ENCODE measurements at regions not wholly inside any gene's neighbourhood (a gene's known extent, or its start where the extent isn't known, plus 50 kb on each side); places are given as distances from the start of the nearest gene placed in this dataset.
"Not testable (repeated sequence)": the region's sequence is repeated elsewhere in the genome, so short reads cannot be mapped to it uniquely, and the experiment has no call there.

- not testable (repeated sequence) for H3K4me2 ChIP-seq (ENCODE audit: low read length); H3K27me3 ChIP-seq (ENCODE audit: control insufficient read depth, low read length); H3K79me2 ChIP-seq (ENCODE audit: control insufficient read depth, low read length); H3K9me2 ChIP-seq (replicated peaks; ENCODE audit: control insufficient read depth, low read length); H3F3A ChIP-seq (ENCODE audit: control insufficient read depth, insufficient read depth); H3K4me1 ChIP-seq (ENCODE audit: control insufficient read depth, low read length); H4K20me1 ChIP-seq (ENCODE audit: control insufficient read depth, insufficient read depth, low read depth, low read length); H3K27ac ChIP-seq (ENCODE audit: low read depth, low read length); H3K36me3 ChIP-seq (ENCODE audit: control insufficient read depth, low read length); H3K9me3 ChIP-seq (ENCODE audit: control insufficient read depth, insufficient read depth, low read length); H3K4me3 ChIP-seq (ENCODE audit: low read length)
Measured at GRCh38 chr15:30688684-30689083, 62.8 kb downstream of the ARHGAP11B start.

- not testable (repeated sequence) for H3K27ac ChIP-seq (ENCODE audit: low read depth, low read length); H3K4me2 ChIP-seq (ENCODE audit: low read length); H3F3A ChIP-seq (ENCODE audit: control insufficient read depth, insufficient read depth); H3K36me3 ChIP-seq (ENCODE audit: control insufficient read depth, low read length); H3K9me3 ChIP-seq (ENCODE audit: control insufficient read depth, insufficient read depth, low read length); H4K20me1 ChIP-seq (ENCODE audit: control insufficient read depth, insufficient read depth, low read depth, low read length); H3K27me3 ChIP-seq (ENCODE audit: control insufficient read depth, low read length); H3K4me3 ChIP-seq (ENCODE audit: low read length); H3K4me1 ChIP-seq (ENCODE audit: control insufficient read depth, low read length); H3K79me2 ChIP-seq (ENCODE audit: control insufficient read depth, low read length); H3K9me2 ChIP-seq (replicated peaks; ENCODE audit: control insufficient read depth, low read length)
Measured at GRCh38 chr15:30690153-30690552, 64.2 kb downstream of the ARHGAP11B start.

GRCh38 chr15:30695811-30696210 is 69.9 kb downstream of the ARHGAP11B start:
- not testable (repeated sequence) for H3K9me2 ChIP-seq (replicated peaks; ENCODE audit: control insufficient read depth, low read length); H3F3A ChIP-seq (ENCODE audit: control insufficient read depth, insufficient read depth); H4K20me1 ChIP-seq (ENCODE audit: control insufficient read depth, insufficient read depth, low read depth, low read length); H3K4me2 ChIP-seq (ENCODE audit: low read length); H3K27me3 ChIP-seq (ENCODE audit: control insufficient read depth, low read length); H3K79me2 ChIP-seq (ENCODE audit: control insufficient read depth, low read length); H3K36me3 ChIP-seq (ENCODE audit: control insufficient read depth, low read length); H3K27ac ChIP-seq (ENCODE audit: low read depth, low read length); H3K9me3 ChIP-seq (ENCODE audit: control insufficient read depth, insufficient read depth, low read length); H3K4me1 ChIP-seq (ENCODE audit: control insufficient read depth, low read length); H3K4me3 ChIP-seq (ENCODE audit: low read length)

- not testable (repeated sequence) for H4K20me1 ChIP-seq (ENCODE audit: control insufficient read depth, insufficient read depth, low read depth, low read length); H3F3A ChIP-seq (ENCODE audit: control insufficient read depth, insufficient read depth); H3K4me1 ChIP-seq (ENCODE audit: control insufficient read depth, low read length); H3K4me3 ChIP-seq (ENCODE audit: low read length); H3K27ac ChIP-seq (ENCODE audit: low read depth, low read length); H3K79me2 ChIP-seq (ENCODE audit: control insufficient read depth, low read length); H3K36me3 ChIP-seq (ENCODE audit: control insufficient read depth, low read length); H3K27me3 ChIP-seq (ENCODE audit: control insufficient read depth, low read length); H3K9me2 ChIP-seq (replicated peaks; ENCODE audit: control insufficient read depth, low read length); H3K4me2 ChIP-seq (ENCODE audit: low read length); H3K9me3 ChIP-seq (ENCODE audit: control insufficient read depth, insufficient read depth, low read length)
Measured at GRCh38 chr15:30696439-30697314, 70.7 kb downstream of the ARHGAP11B start.

GRCh38 chr15:30697315-30697685 is 71.4 kb downstream of the ARHGAP11B start:
- H3K4me2 ChIP-seq (ENCODE audit: low read length); H3K27ac ChIP-seq (ENCODE audit: low read depth, low read length); H3F3A ChIP-seq (ENCODE audit: control insufficient read depth, insufficient read depth); H3K4me3 ChIP-seq (ENCODE audit: low read length); H3K36me3 ChIP-seq (ENCODE audit: control insufficient read depth, low read length); H3K9me3 ChIP-seq (ENCODE audit: control insufficient read depth, insufficient read depth, low read length); H3K27me3 ChIP-seq (ENCODE audit: control insufficient read depth, low read length); H3K9me2 ChIP-seq (replicated peaks; ENCODE audit: control insufficient read depth, low read length); H3K4me1 ChIP-seq (ENCODE audit: control insufficient read depth, low read length); H3K79me2 ChIP-seq (ENCODE audit: control insufficient read depth, low read length); H4K20me1 ChIP-seq (ENCODE audit: control insufficient read depth, insufficient read depth, low read depth, low read length): not testable (repeated sequence)

DNA sequence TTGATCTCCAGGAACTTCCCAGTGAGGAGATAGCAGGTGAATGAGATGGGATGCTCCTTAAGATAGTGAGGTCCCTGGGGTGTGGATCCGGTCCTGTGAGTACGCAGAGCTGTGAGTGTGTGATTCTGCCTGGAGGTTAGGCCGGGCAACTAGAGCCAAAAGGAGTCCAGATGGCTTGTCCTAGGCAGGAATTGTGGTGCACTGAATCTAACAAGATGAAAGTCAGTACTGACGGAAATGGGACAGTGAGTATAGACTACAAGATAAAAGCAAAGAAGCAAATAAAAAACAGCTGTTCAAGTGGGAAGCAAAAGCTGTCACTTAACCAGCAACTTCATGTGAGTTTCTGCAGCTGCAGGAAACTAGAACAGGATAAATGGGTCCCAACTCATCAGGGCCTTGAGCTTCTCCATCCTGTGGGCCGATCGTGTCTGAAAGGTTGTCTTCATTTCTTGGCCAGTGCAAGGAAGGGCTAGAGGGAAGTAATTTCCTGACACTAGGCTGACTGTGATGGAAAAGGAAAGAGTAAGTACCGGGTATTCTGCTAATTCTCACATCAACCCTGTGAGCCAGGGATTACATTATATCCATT is 74.2 kb downstream of the ARHGAP11B start:
- H3K9me2 ChIP-seq (replicated peaks; ENCODE audit: control insufficient read depth, low read length); H3K27me3 ChIP-seq (ENCODE audit: control insufficient read depth, low read length); H3K4me1 ChIP-seq (ENCODE audit: control insufficient read depth, low read length); H3K27ac ChIP-seq (ENCODE audit: low read depth, low read length); H3K36me3 ChIP-seq (ENCODE audit: control insufficient read depth, low read length); H3K9me3 ChIP-seq (ENCODE audit: control insufficient read depth, insufficient read depth, low read length); H3K4me3 ChIP-seq (ENCODE audit: low read length); H3F3A ChIP-seq (ENCODE audit: control insufficient read depth, insufficient read depth); H3K79me2 ChIP-seq (ENCODE audit: control insufficient read depth, low read length); H3K4me2 ChIP-seq (ENCODE audit: low read length); H4K20me1 ChIP-seq (ENCODE audit: control insufficient read depth, insufficient read depth, low read depth, low read length): not testable (repeated sequence)

GRCh38 chr15:30707976-30708685 is 82.2 kb downstream of the ARHGAP11B start:
- not testable (repeated sequence) for H4K20me1 ChIP-seq (ENCODE audit: control insufficient read depth, insufficient read depth, low read depth, low read length); H3K4me1 ChIP-seq (ENCODE audit: control insufficient read depth, low read length); H3K36me3 ChIP-seq (ENCODE audit: control insufficient read depth, low read length); H3K27ac ChIP-seq (ENCODE audit: low read depth, low read length); H3K4me3 ChIP-seq (ENCODE audit: low read length); H3K79me2 ChIP-seq (ENCODE audit: control insufficient read depth, low read length); H3K9me3 ChIP-seq (ENCODE audit: control insufficient read depth, insufficient read depth, low read length); H3F3A ChIP-seq (ENCODE audit: control insufficient read depth, insufficient read depth); H3K27me3 ChIP-seq (ENCODE audit: control insufficient read depth, low read length); H3K4me2 ChIP-seq (ENCODE audit: low read length); H3K9me2 ChIP-seq (replicated peaks; ENCODE audit: control insufficient read depth, low read length)

DNA sequence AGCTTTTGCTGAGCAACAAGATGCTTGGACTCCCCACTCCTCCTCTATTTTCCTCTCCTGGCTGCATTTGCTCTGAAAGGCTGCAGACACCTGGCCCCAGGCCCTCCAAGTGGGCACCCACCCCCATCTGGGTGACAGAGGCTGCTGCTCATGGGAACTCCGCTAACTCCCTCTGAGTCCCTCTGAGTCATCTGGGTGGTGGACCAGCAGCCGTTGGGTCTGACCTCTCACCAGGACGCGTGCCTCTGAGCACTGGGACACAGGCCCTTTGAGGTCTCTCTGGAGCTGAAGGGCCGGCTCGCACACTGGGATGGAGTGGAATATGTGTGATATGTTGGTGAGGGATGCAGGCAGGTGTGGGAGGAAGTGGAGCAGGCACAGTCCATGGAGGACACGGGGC is 82.9 kb downstream of the ARHGAP11B start:
- H3K9me3 ChIP-seq (ENCODE audit: control insufficient read depth, insufficient read depth, low read length); H3F3A ChIP-seq (ENCODE audit: control insufficient read depth, insufficient read depth); H3K27me3 ChIP-seq (ENCODE audit: control insufficient read depth, low read length); H3K4me1 ChIP-seq (ENCODE audit: control insufficient read depth, low read length); H3K36me3 ChIP-seq (ENCODE audit: control insufficient read depth, low read length); H3K79me2 ChIP-seq (ENCODE audit: control insufficient read depth, low read length); H3K9me2 ChIP-seq (replicated peaks; ENCODE audit: control insufficient read depth, low read length); H3K4me3 ChIP-seq (ENCODE audit: low read length); H3K4me2 ChIP-seq (ENCODE audit: low read length); H3K27ac ChIP-seq (ENCODE audit: low read depth, low read length); H4K20me1 ChIP-seq (ENCODE audit: control insufficient read depth, insufficient read depth, low read depth, low read length): not testable (repeated sequence)
